NCI-H1436 treated with DMSO at 0.1 percent for 48 hours (cell line): ENCODE measurements at regions not wholly inside any gene's neighbourhood (a gene's known extent, or its start where the extent isn't known, plus 50 kb on each side); places are given as distances from the start of the nearest gene placed in this dataset.
"Not testable (repeated sequence)": the region's sequence is repeated elsewhere in the genome, so short reads cannot be mapped to it uniquely, and the experiment has no call there.

Source experiments
- DNase-seq: peaks from one replicate; lab custom pipeline; 2025; lab: John Stamatoyannopoulos, UW

GRCh38 chr12:58009405-58010195 lies 68.2 kb downstream of the ATP23 start:
- DNase-seq = no peak

- DNase-seq = no peak
Observed at GRCh38 chr12:58011676-58012075, 70.3 kb downstream of the ATP23 start.

- DNase-seq = not testable (repeated sequence)
Observed at GRCh38 chr12:58022379-58023020, 81.1 kb downstream of the ATP23 start.

- DNase-seq = no peak
Observed at GRCh38 chr12:58025431-58025830, 84.1 kb downstream of the ATP23 start.

GRCh38 chr12:58026426-58026825 lies 85.1 kb downstream of the ATP23 start:
- no peak for DNase-seq

GRCh38 chr12:58026897-58027891 lies 85.8 kb downstream of the ATP23 start:
- no peak for DNase-seq

GRCh38 chr12:58028294-58028693 lies 86.9 kb downstream of the ATP23 start:
- DNase-seq = no peak

- no peak for DNase-seq
Observed at GRCh38 chr12:58029260-58029659, 87.9 kb downstream of the ATP23 start.

- no peak for DNase-seq
Observed at GRCh38 chr12:58030566-58031279, 89.4 kb downstream of the ATP23 start.

- DNase-seq = no peak
Observed at GRCh38 chr12:58032156-58032555, 90.8 kb downstream of the ATP23 start.

- no peak for DNase-seq
Observed at GRCh38 chr12:58033831-58034230, 92.5 kb downstream of the ATP23 start.

- DNase-seq = no peak
Observed at GRCh38 chr12:58034311-58034710, 92.9 kb downstream of the ATP23 start.

- DNase-seq = no peak
Observed at GRCh38 chr12:58034712-58035111, 93.3 kb downstream of the ATP23 start.

- DNase-seq = no peak
Observed at GRCh38 chr12:58041441-58041840, 100.1 kb downstream of the ATP23 start.

- no peak for DNase-seq
Observed at GRCh38 chr12:58044966-58045365, 103.6 kb downstream of the ATP23 start.

GRCh38 chr12:58046271-58046670 lies 104.9 kb downstream of the ATP23 start:
- DNase-seq = no peak

GRCh38 chr12:58051378-58051777 lies 110.0 kb downstream of the ATP23 start:
- no peak for DNase-seq

- no peak for DNase-seq
Observed at GRCh38 chr12:58064666-58065065, 123.3 kb downstream of the ATP23 start.

- DNase-seq = no peak
Observed at GRCh38 chr12:58066296-58066695, 124.9 kb downstream of the ATP23 start.

- no peak for DNase-seq
Observed at GRCh38 chr12:58067610-58068387, 126.4 kb downstream of the ATP23 start.

GRCh38 chr12:58068706-58069105 lies 127.3 kb downstream of the ATP23 start:
- no peak for DNase-seq
